GM12878 (cell line): ENCODE measurements at regions not wholly inside any gene's neighbourhood (a gene's known extent, or its start where the extent isn't known, plus 50 kb on each side); places are given as distances from the start of the nearest gene placed in this dataset.

ENCODE experiments used
- ATAC-seq: fragments of 200-7000 bp; cut with Tn5 transposase; 3 replicates; pipeline ENCODE4 v1.9.1; 2020; ENCODE audit warnings: mild to moderate bottlenecking, moderate library complexity
- BruUV-seq: library from RNA; stranded (reverse); fragments of 400-500 nt; replicated peaks from 2 replicates; lab custom pipeline; 2021; lab: Mats Ljungman, UMichigan
- CTCF ChIA-PET: fragments of 300-600 bp; sonication (Branson Sonifier 250); formaldehyde crosslinking; extraction: SDS; loops from one replicate; lab custom pipeline; 2021; ENCODE audit warnings: inconsistent platforms; lab: Yijun Ruan, JAX
- POLR2A ChIA-PET: fragments of 350-600 bp; formaldehyde crosslinking; extraction: SDS; loops from one replicate; lab custom pipeline; 2021; ENCODE audit warnings: inconsistent platforms; lab: Charles Lee
- RAD21 ChIA-PET: fragments of 300-600 bp; sonication (Branson Sonifier 250); formaldehyde crosslinking; loops from one replicate; lab custom pipeline; 2023; ENCODE audit warnings: antibody characterized with exemption; ENCODE audit not compliant: unreplicated experiment; lab: Charles Lee
- SMC1A ChIA-PET: fragments of 300-600 bp; sonication (Branson Sonifier 250); formaldehyde crosslinking; loops from one replicate; lab custom pipeline; 2023; ENCODE audit not compliant: unreplicated experiment, uncharacterized antibody; lab: Charles Lee
- DNase-seq: peaks from one replicate; pipeline ENCODE4 v3.0.0-alpha.2; 2011; ENCODE audit warnings: low read depth, low spot score
- FAIRE-seq: peaks from 3 replicates; lab custom pipeline; 2011; peaks lifted over from hg19 to GRCh38; lab: Jason Lieb, UNC
- H2AFZ ChIP-seq: 2 replicates; pipeline ENCODE4 v1.6.0; 2011; ENCODE audit warnings: low read depth, low read length, control low read depth; ENCODE audit not compliant: control insufficient read depth
- H3K27ac ChIP-seq: 2 replicates; pipeline ENCODE4 v1.5.1; 2011; ENCODE audit warnings: control low read depth; ENCODE audit not compliant: control insufficient read depth, insufficient read depth
- H3K27me3 ChIP-seq, 2 experiments: replicated peaks in 1 of 2; 2 replicates each; pipeline versions ENCODE4 v1.6.0 to v1.6.1; 2011; ENCODE audit warnings: low read length in 1 of 2; ENCODE audit not compliant: control insufficient read depth in 2 of 2, insufficient read depth in 2 of 2
- H3K36me3 ChIP-seq, 2 experiments: 2 replicates each; pipeline ENCODE4 v1.5.1; 2011; ENCODE audit warnings: low read length in 1 of 2; ENCODE audit not compliant: control insufficient read depth in 2 of 2, insufficient read depth in 2 of 2
- H3K4me1 ChIP-seq: 2 replicates; pipeline ENCODE4 v1.6.1; 2011; ENCODE audit warnings: mild to moderate bottlenecking, low read length, moderate library complexity, mixed read lengths; ENCODE audit not compliant: control insufficient read depth, insufficient read depth
- H3K4me2 ChIP-seq: 2 replicates; pipeline ENCODE4 v1.6.0; 2011; ENCODE audit warnings: control low read depth; ENCODE audit not compliant: control insufficient read depth, insufficient read depth
- H3K4me3 ChIP-seq: fragments of 200-600 bp; sonication (generic); 2 replicates; pipeline ENCODE4 v1.5.1; 2016
- H3K79me2 ChIP-seq: 2 replicates; pipeline ENCODE4 v1.6.0; 2011; ENCODE audit warnings: low read length; ENCODE audit not compliant: control insufficient read depth, insufficient read depth
- H3K9ac ChIP-seq: 2 replicates; pipeline ENCODE4 v1.8.0; 2011; ENCODE audit warnings: low read length, control low read depth, mixed read lengths; ENCODE audit not compliant: control insufficient read depth, insufficient read depth
- H3K9me3 ChIP-seq: replicated peaks from 3 replicates; pipeline ENCODE4 v1.5.1; 2011; ENCODE audit warnings: mild to moderate bottlenecking, low read length; ENCODE audit not compliant: control insufficient read depth, insufficient read depth
- H4K20me1 ChIP-seq: 2 replicates; pipeline ENCODE4 v1.6.0; 2011; ENCODE audit not compliant: control insufficient read depth, insufficient read depth
- ATF2 ChIP-seq: IDR thresholded peaks from 2 replicates; pipeline ENCODE4 v1.6.1; 2012; ENCODE audit warnings: low read length, inconsistent platforms
- BHLHE40 ChIP-seq, 2 experiments: fragments of 450-650 bp in 1 of 2; IDR thresholded peaks; 2 replicates each; pipeline ENCODE4 v1.6.1; 2011 to 2017; ENCODE audit warnings: low read depth in 2 of 2, borderline replicate concordance in 1 of 2, improper control_type of control experiment in 1 of 2, low read length in 1 of 2, mild to moderate bottlenecking in 1 of 2
- CHD1 ChIP-seq: IDR thresholded peaks from 2 replicates; pipeline ENCODE4 v1.6.1; 2012; ENCODE audit warnings: low read depth, low read length, improper control_type of control experiment
- E4F1 ChIP-seq: fragments of 450-650 bp; IDR thresholded peaks from 2 replicates; pipeline ENCODE4 v1.6.1; 2018; ENCODE audit warnings: borderline replicate concordance, mild to moderate bottlenecking; ENCODE audit not compliant: partially characterized antibody
- IRF4 ChIP-seq: IDR thresholded peaks from 2 replicates; pipeline ENCODE4 v1.6.1; 2011; ENCODE audit warnings: low read depth, low read length
- PAX8 ChIP-seq: fragments of 450-650 bp; IDR thresholded peaks from 2 replicates; pipeline ENCODE4 v1.6.1; 2017; ENCODE audit warnings: mild to moderate bottlenecking, moderate library complexity
- RUNX3 ChIP-seq: IDR thresholded peaks from 2 replicates; pipeline ENCODE4 v1.6.1; 2012; ENCODE audit warnings: low read length, inconsistent platforms
- SMC3 ChIP-seq: IDR thresholded peaks from 2 replicates; pipeline ENCODE4 v1.6.1; 2011; ENCODE audit warnings: low read length, improper control_type of control experiment, borderline replicate concordance
- TARDBP ChIP-seq: IDR thresholded peaks from 2 replicates; pipeline ENCODE4 v1.6.1; 2016; ENCODE audit warnings: borderline replicate concordance
- TBL1XR1 ChIP-seq: IDR thresholded peaks from 2 replicates; pipeline ENCODE4 v1.6.1; 2012; ENCODE audit warnings: low read depth, low read length, improper control_type of control experiment
- ZSCAN29 ChIP-seq: fragments of 450-650 bp; IDR thresholded peaks from 2 replicates; pipeline ENCODE4 v1.6.1; 2017; ENCODE audit warnings: mild to moderate bottlenecking, moderate library complexity
- WGBS: methylation state at CpG from one replicate; pipeline ENCODE4 v1.1.6; 2016; ENCODE audit warnings: low lambda C conversion rate; ENCODE audit not compliant: insufficient replicate concordance, insufficient coverage; ENCODE audit errors: missing lambda C conversion rate; 5-methylcytosine and 5-hydroxymethylcytosine counted together
- in situ Hi-C: fragments of 300-500 bp; cut with MboI; formaldehyde crosslinking; loops from 9 replicates; pipeline ENCODE4 v1.14.3; 2018; ENCODE audit warnings: mixed read lengths
- intact Hi-C: fragments of 100-400 bp; cut with micrococcal nuclease; formaldehyde crosslinking; loops from one replicate; pipeline ENCODE4 v1.14.2; 2022; ENCODE audit not compliant: unreplicated experiment

DNA sequence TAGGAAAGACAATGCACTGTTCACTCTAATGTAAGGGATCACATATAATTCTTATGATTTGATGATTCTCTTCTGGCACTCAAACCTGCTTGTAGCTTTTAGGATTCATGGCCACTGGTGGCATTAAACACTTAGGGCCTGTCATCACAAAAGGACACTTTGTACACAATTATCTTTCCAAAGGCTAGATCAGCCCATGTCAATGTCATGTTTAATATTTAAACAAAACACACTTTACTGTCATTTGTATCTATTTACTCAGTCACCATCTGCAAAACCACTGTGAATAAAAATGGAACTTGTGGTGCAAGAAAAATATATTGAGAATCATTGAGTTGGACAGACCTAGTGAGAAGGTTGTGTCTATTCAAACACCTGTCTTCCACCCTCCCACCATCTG, 83.6 kb upstream of the TTC29 start:
- BruUV-seq: no TSS peak
- Histone ChIP-seq H3K79me2 (no peaks in the 10 kb centered on the region), H4K20me1 (no peaks in the 10 kb centered on the region), H3K4me2 (no peak overlapping the region), H3K9me3 (no peaks in the 10 kb centered on the region), H3K9ac (no peak overlapping the region), H3K4me3 (no peak overlapping the region), H3K27ac (no peak overlapping the region), H3K27me3 (no peaks in the 10 kb centered on the region), H3K4me1 (no peaks in the 10 kb centered on the region), H3K36me3 (no peaks in the 10 kb centered on the region), H2AFZ (no peak overlapping the region)
- RAD21 ChIA-PET: no interaction called here
- DNase-seq (no peak), ATAC-seq (no peak), FAIRE-seq (no peak)
- intact Hi-C loops (no loop called here), in situ Hi-C loops (no loop called here)
- TF ChIP-seq CHD1: no peak
- TF ChIP-seq SMC3: no peak
- TF ChIP-seq ZSCAN29: no peak
- TF ChIP-seq PAX8: no peak
- TF ChIP-seq IRF4: no peak
- POLR2A ChIA-PET: no interaction called here
- SMC1A ChIA-PET: no interaction called here
- CTCF ChIA-PET: no interaction called here

DNA sequence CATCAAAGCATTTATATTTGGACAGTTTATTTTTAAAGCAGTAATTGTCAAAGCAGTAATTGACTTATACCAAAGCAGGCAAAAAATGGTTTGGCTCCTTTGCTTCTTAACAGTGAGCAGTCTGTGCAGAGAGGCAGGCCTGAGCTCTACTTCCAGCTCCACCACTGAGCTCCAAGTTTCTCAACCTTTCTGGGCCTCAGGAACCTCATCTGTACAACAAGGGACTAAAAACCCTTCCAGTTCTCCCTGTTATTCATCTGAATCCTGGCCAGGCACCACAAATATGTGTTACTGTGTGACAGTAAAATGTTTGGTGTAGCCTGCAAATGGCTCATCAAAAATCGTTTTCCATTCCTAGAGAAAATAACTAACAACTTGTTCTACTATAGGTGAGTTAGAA, 88.7 kb upstream of the TTC29 start:
- TF ChIP-seq BHLHE40 (IDR thresholded peaks at IDR 0.05; ENCODE audit: borderline replicate concordance in 1 of 2, low read depth in 2 of 2, low read length in 1 of 2) (no peak), E4F1 (no peak), TBL1XR1 (no peak), RUNX3 (no peak), TARDBP (no peak), ATF2 (no peak)
- ATAC-seq (no peak), DNase-seq (no peak), FAIRE-seq (no peak)
- ChIA-PET CTCF (interaction anchor here (0.6 to 1.8 kb wide), 3 partner anchors 15 to 244 kb away, joined by 4 to 7 read pairs (median 5); no protein-coding TSS in a partner anchor), RAD21 (no interaction called here), POLR2A (no interaction called here), SMC1A (no interaction called here)
- Histone ChIP-seq H3K4me1 (no peaks in the 10 kb centered on the region), H3K9ac (no peak overlapping the region), H3K4me3 (no peak overlapping the region), H3K4me2 (no peak overlapping the region), H3K27ac (no peak overlapping the region), H3K79me2 (no peaks in the 10 kb centered on the region), H2AFZ (no peak overlapping the region), H3K9me3 (no peaks in the 10 kb centered on the region), H3K36me3 (no peaks in the 10 kb centered on the region), H3K27me3 (no peaks in the 10 kb centered on the region; a peak in 1 of 4 replicates), H4K20me1 (no peaks in the 10 kb centered on the region)
- intact Hi-C loops: no loop called here
- in situ Hi-C loops: no loop called here
- no TSS peak for BruUV-seq
- WGBS: 0% methylated on average over 1 of the region's 1 CpG
